ENCODE measurements at regions not wholly inside any gene's neighbourhood (a gene's known extent, or its start where the extent isn't known, plus 50 kb on each side); places are given as distances from the start of the nearest gene placed in this dataset.
"Not testable (repeated sequence)": the region's sequence is repeated elsewhere in the genome, so short reads cannot be mapped to it uniquely, and the experiment has no call there.

DNA sequence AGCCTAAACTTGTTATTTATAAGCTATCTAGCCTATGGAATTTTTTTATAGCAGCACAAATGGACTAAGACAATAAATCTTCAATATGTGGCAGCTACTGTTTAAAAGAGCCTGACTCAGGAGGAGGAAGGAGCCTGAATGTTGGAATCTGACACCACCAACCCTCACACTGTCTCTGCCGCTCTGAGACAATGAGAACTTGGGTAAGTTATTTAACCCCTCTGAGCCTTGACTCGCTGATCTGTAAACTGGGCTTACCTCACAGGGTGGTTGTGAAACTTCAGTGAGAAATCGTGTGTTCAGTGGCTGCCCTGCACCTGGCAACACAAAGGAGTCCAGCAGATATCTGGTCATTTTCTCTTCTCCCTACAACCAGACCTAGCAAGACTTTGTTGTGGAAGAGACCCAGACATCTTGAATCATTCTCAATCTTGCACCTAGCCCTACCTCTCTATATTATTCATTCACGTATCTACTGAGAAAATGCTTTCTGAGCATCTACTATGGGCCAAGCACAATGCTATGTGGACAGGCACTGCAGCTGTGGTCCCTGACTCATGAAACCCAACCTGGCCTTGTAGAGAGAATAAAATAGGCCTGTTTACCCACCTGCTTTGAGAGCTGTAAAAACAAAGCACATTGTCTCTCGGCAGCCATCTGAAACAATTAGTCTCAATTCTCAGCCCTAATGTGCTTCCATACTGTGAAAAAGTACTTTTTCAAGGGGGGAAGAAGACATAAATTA, 81.9 kb upstream of the SLC25A36 start:
- TF ChIP-seq, protein P1, sequence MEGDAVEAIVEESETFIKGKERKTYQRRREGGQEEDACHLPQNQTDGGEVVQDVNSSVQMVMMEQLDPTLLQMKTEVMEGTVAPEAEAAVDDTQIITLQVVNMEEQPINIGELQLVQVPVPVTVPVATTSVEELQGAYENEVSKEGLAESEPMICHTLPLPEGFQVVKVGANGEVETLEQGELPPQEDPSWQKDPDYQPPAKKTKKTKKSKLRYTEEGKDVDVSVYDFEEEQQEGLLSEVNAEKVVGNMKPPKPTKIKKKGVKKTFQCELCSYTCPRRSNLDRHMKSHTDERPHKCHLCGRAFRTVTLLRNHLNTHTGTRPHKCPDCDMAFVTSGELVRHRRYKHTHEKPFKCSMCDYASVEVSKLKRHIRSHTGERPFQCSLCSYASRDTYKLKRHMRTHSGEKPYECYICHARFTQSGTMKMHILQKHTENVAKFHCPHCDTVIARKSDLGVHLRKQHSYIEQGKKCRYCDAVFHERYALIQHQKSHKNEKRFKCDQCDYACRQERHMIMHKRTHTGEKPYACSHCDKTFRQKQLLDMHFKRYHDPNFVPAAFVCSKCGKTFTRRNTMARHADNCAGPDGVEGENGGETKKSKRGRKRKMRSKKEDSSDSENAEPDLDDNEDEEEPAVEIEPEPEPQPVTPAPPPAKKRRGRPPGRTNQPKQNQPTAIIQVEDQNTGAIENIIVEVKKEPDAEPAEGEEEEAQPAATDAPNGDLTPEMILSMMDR (conservative IDR thresholded peaks at IDR 0.05; ENCODE audit: low read depth, low read length), result no peak
- peak; percentile 27 for DNase-seq (ENCODE audit: low read depth)
- H3K4me3 ChIP-seq (ENCODE audit: low read depth, low read length), result no peak overlapping the region

GRCh38 chr3:140863580-140864009, 78.0 kb upstream of the SLC25A36 start:
- no peak overlapping the region for H3K4me3 ChIP-seq (ENCODE audit: low read depth, low read length)

DNA sequence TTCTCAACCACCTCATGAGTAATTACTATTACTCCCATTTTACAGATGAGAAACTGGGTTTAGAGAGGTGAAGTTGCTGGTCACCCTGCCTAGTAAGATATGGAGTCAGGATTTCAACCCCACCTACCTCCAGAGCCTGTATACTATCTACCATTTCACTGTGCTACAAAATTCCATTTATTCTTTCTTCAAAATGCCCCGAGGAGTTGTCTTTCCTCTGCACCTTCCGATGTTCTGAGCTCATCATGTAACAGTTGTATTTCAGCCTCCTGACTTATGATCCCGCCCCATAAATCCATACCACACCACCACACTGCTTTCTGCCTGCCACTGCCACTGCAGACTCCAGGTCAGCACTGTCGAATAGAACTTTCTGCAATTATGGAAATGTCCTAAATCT, 71.3 kb upstream of the SLC25A36 start:
- DNase-seq (ENCODE audit: low read depth), result no peak
- H3K4me3 ChIP-seq (ENCODE audit: low read depth, low read length), result no peak overlapping the region
- TF ChIP-seq, protein P1 (conservative IDR thresholded peaks at IDR 0.05; ENCODE audit: low read depth, low read length), result no peak

More at GRCh38 chr3:140863580-140864009, 78.0 kb upstream of the SLC25A36 start:
- no peak for DNase-seq (ENCODE audit: low read depth)
- TF ChIP-seq, protein P1 (conservative IDR thresholded peaks at IDR 0.05; ENCODE audit: low read depth, low read length), result peak; percentile 59

GRCh38 chr3:140871022-140871421, 70.6 kb upstream of the SLC25A36 start:
- TF ChIP-seq, protein P1 (conservative IDR thresholded peaks at IDR 0.05; ENCODE audit: low read depth, low read length), result no peak
- H3K4me3 ChIP-seq (ENCODE audit: low read depth, low read length), result no peak overlapping the region

GRCh38 chr3:140872165-140872564, 69.5 kb upstream of the SLC25A36 start:
- H3K4me3 ChIP-seq (ENCODE audit: low read depth, low read length); DNase-seq (ENCODE audit: low read depth): not testable (repeated sequence)

More at GRCh38 chr3:140871022-140871421, 70.6 kb upstream of the SLC25A36 start:
- no peak for DNase-seq (ENCODE audit: low read depth)

DNA sequence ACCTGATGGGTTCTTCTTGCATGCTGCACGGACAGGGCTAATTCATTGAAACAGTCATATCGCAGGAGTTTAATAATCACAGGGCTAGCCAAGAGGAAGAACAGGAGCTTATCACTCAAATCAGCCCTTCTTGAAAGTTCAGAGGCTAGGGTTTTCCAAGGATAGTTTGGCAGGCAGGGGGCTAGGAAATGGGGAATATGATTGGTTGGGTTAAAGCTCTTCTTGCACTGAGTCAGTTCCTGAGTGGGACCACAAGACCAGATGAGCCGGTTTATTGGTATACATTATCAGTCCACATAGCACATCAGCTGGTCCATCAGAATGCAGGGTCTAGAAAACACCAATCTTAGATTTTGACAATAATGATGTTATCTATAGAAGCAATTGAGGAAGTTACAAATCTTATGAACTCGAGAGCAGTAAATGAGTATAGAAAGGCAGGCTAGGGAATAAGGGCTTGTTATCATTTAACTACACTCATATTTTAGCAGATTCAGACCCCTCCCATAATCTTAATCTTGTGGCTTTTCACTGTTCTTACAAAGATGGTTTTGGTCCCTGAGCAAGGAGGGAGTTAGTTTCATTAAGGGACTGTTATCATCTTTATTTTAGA, 58.1 kb upstream of the SLC25A36 start:
- no peak for DNase-seq (ENCODE audit: low read depth)
- no peak overlapping the region for H3K4me3 ChIP-seq (ENCODE audit: low read depth, low read length)
- TF ChIP-seq, protein P1 (conservative IDR thresholded peaks at IDR 0.05; ENCODE audit: low read depth, low read length), result no peak

DNA sequence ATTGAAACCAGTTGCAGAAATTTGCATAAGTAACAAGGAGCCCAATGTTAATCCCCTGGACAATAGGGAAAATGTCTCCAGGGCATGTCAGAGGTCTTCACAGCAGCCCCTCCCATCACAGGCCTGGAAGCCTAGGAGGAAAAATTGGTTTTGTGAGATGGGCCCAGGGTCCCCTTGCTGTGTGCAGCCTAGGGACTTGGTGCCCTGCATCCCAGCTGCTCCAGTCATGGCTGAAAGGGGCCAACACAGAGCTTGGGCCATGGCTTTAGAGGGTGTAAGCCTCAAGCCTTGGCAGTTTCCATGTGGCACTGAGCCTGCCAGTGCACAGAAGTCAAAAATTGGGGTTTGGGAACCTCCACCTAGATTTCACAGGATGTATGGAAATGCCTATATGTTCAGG, 55.9 kb upstream of the SLC25A36 start:
- not testable (repeated sequence) for DNase-seq (ENCODE audit: low read depth); H3K4me3 ChIP-seq (ENCODE audit: low read depth, low read length)
